ENCODE measurements at regions not wholly inside any gene's neighbourhood (a gene's known extent, or its start where the extent isn't known, plus 50 kb on each side); places are given as distances from the start of the nearest gene placed in this dataset.

GRCh38 chr2:150548527-150548926, 61.1 kb upstream of the RND3 start:
- no peak for DNase-seq (ENCODE audit: low read depth, low spot score)

- no peak for DNase-seq (ENCODE audit: low read depth, low spot score)
Observed at GRCh38 chr2:150545916-150546315, 58.4 kb upstream of the RND3 start.

DNA sequence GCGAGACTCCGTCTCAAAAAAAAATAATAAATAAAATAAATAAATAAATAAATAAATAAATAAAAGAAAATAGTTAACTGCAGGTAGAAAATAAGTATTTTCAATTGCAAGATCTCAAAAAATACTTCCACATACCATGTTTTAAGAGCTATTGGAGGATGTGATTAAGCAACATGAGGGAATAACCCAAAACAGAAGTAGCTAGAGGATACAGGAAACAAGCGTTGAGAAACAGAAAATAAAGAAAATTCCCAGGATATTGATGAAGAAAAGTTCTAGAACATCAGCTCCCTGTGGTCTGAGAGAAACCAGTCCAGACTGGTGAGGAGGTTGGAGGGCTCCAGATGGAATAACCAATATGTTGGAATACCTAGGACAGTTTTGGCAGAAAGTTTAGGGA, 57.3 kb upstream of the RND3 start:
- no peak for DNase-seq (ENCODE audit: low read depth, low spot score)

GRCh38 chr2:150542692-150543091, 55.2 kb upstream of the RND3 start:
- DNase-seq (ENCODE audit: low read depth, low spot score), result no peak

DNA sequence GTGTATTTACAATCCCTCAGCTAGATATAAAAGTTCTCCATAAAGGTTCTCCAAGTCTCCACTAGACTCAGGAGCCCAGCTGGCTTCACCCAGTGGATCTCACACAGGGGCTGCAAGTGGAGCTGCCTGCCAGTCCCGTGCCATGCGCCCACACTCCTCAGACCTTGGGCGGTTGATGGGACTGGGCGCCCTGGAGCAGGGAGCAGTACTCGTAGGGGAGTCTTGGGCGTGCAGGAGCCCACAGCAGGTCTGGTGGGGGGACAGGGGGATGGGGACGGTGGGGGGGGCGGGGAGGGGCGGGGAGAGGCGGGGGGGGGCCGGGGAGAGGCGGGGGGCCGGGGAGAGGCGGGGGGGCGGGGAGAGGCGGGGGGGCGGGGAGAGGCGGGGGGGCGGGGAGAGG, 54.7 kb upstream of the RND3 start:
- DNase-seq (ENCODE audit: low read depth, low spot score), result no peak

- no peak for DNase-seq (ENCODE audit: low read depth, low spot score)
Observed at GRCh38 chr2:150538651-150539201, 51.3 kb upstream of the RND3 start.
